HEK293 (cell line): ENCODE measurements at regions not wholly inside any gene's neighbourhood (a gene's known extent, or its start where the extent isn't known, plus 50 kb on each side); places are given as distances from the start of the nearest gene placed in this dataset.

Experiments used
- CTCF ChIA-PET: fragments of 350-600 bp; formaldehyde crosslinking; extraction: SDS; loops from one replicate; lab custom pipeline; 2021; ENCODE audit warnings: antibody characterized with exemption; lab: Yijun Ruan, JAX
- POLR2A ChIA-PET: fragments of 300-600 bp; formaldehyde crosslinking; extraction: SDS; loops from one replicate; lab custom pipeline; 2020; ENCODE audit warnings: antibody characterized with exemption, inconsistent platforms; lab: Yijun Ruan, JAX
- H3K27ac ChIP-seq: fragments of 200-500 bp; sonication (Bioruptor generic); 2 replicates; pipeline ENCODE4 v1.5.1; 2014; ENCODE audit warnings: low read depth, low read length, control low read depth, inconsistent platforms; ENCODE audit errors: extremely low read depth
- H3K36me3 ChIP-seq, 2 experiments: fragments of 200-500 bp in 1 of 2; sonication (Bioruptor generic) in 1 of 2; 1 replicate in 1 of 2; 2 replicates in 1 of 2; pipeline ENCODE4 v1.5.1; 2014 to 2017; ENCODE audit warnings: inconsistent platforms in 2 of 2, low read length in 2 of 2; ENCODE audit not compliant: control insufficient read depth in 2 of 2, insufficient read depth in 1 of 2
- H3K4me1 ChIP-seq: fragments of 200-500 bp; sonication (Bioruptor generic); 2 replicates; pipeline ENCODE4 v1.5.1; 2014; ENCODE audit warnings: mild to moderate bottlenecking, low read length, inconsistent platforms; ENCODE audit not compliant: control insufficient read depth, insufficient read depth
- H3K4me3 ChIP-seq: 2 replicates; pipeline ENCODE4 v1.5.1; 2011; ENCODE audit warnings: low read depth, mild to moderate bottlenecking, control low read depth, low read length, moderate library complexity
- H3K9me3 ChIP-seq: fragments of 200-500 bp; sonication (Bioruptor generic); 2 replicates; pipeline ENCODE4 v1.5.1; 2014; ENCODE audit warnings: low read depth, low read length, inconsistent platforms; ENCODE audit not compliant: control insufficient read depth, insufficient read depth
- BCL11A ChIP-seq: fragments of 450-650 bp; formaldehyde crosslinking; IDR thresholded peaks from 2 replicates; pipeline ENCODE4 v1.5.1; 2016; ENCODE audit warnings: low read depth, missing biosample characterization, missing genetic modification characterization
- EGR2 ChIP-seq: fragments of 450-650 bp; formaldehyde crosslinking; IDR thresholded peaks from 2 replicates; pipeline ENCODE4 v1.5.1; 2016; ENCODE audit warnings: low read depth, missing biosample characterization, missing genetic modification characterization
- GFI1B ChIP-seq: fragments of 450-650 bp; formaldehyde crosslinking; IDR thresholded peaks from 2 replicates; pipeline ENCODE4 v1.5.1; 2016; ENCODE audit warnings: missing biosample characterization, missing genetic modification characterization
- GLIS1 ChIP-seq: fragments of 450-650 bp; formaldehyde crosslinking; IDR thresholded peaks from 2 replicates; pipeline ENCODE4 v1.5.1; 2016; ENCODE audit warnings: missing biosample characterization, missing genetic modification characterization
- HOXD13 ChIP-seq: sonication (generic); formaldehyde crosslinking; IDR thresholded peaks from 2 replicates; pipeline ENCODE4 v1.8.0; 2022; ENCODE audit warnings: missing genetic modification reagents, borderline replicate concordance
- KLF10 ChIP-seq: fragments of 450-650 bp; IDR thresholded peaks from 2 replicates; pipeline ENCODE4 v1.5.1; 2018; ENCODE audit warnings: missing biosample characterization, mild to moderate bottlenecking, missing genetic modification characterization
- MYNN ChIP-seq: fragments of 450-650 bp; formaldehyde crosslinking; IDR thresholded peaks from 2 replicates; pipeline ENCODE4 v1.5.1; 2016; ENCODE audit warnings: missing biosample characterization, missing genetic modification characterization, borderline replicate concordance
- ZBTB20 ChIP-seq: fragments of 450-650 bp; formaldehyde crosslinking; IDR thresholded peaks from 2 replicates; pipeline ENCODE4 v1.5.1; 2016; ENCODE audit warnings: missing biosample characterization, missing genetic modification characterization
- ZFP3 ChIP-seq: fragments of 450-650 bp; formaldehyde crosslinking; IDR thresholded peaks from 2 replicates; pipeline ENCODE4 v1.5.1; 2016; ENCODE audit warnings: low read depth, missing biosample characterization, missing genetic modification characterization
- ZFP41 ChIP-seq: fragments of 450-650 bp; formaldehyde crosslinking; IDR thresholded peaks from 2 replicates; pipeline ENCODE4 v1.5.1; 2016; ENCODE audit warnings: missing biosample characterization, missing genetic modification characterization, borderline replicate concordance
- ZNF10 ChIP-seq: fragments of 450-650 bp; formaldehyde crosslinking; IDR thresholded peaks from 2 replicates; pipeline ENCODE4 v1.5.1; 2017; ENCODE audit warnings: missing biosample characterization, missing genetic modification characterization
- ZNF184 ChIP-seq: fragments of 450-650 bp; IDR thresholded peaks from 2 replicates; pipeline ENCODE4 v1.5.1; 2018; ENCODE audit warnings: missing biosample characterization, mild to moderate bottlenecking, missing genetic modification characterization
- ZNF19 ChIP-seq: fragments of 450-650 bp; formaldehyde crosslinking; IDR thresholded peaks from 2 replicates; pipeline ENCODE4; 2016; ENCODE audit warnings: missing biosample characterization, missing genetic modification characterization, low read depth
- ZNF2 ChIP-seq: fragments of 450-650 bp; formaldehyde crosslinking; IDR thresholded peaks from 2 replicates; pipeline ENCODE4 v1.5.1; 2016; ENCODE audit warnings: missing biosample characterization, missing genetic modification characterization
- ZNF23 ChIP-seq: fragments of 450-650 bp; formaldehyde crosslinking; IDR thresholded peaks from 2 replicates; pipeline ENCODE4 v1.5.1; 2016; ENCODE audit warnings: missing biosample characterization, missing genetic modification characterization, borderline replicate concordance
- ZNF292 ChIP-seq: fragments of 450-650 bp; formaldehyde crosslinking; IDR thresholded peaks from 2 replicates; pipeline ENCODE4 v1.5.1; 2016; ENCODE audit warnings: low read depth, missing biosample characterization, missing genetic modification characterization, borderline replicate concordance
- ZNF311 ChIP-seq: fragments of 450-650 bp; formaldehyde crosslinking; IDR thresholded peaks from 2 replicates; pipeline ENCODE4 v1.5.1; 2017; ENCODE audit warnings: missing biosample characterization, missing genetic modification characterization, borderline replicate concordance
- ZNF350 ChIP-seq: fragments of 450-650 bp; formaldehyde crosslinking; IDR thresholded peaks from 2 replicates; pipeline ENCODE4 v1.5.0; 2017; ENCODE audit warnings: missing biosample characterization, mild to moderate bottlenecking, missing genetic modification characterization
- ZNF366 ChIP-seq: fragments of 450-650 bp; formaldehyde crosslinking; conservative IDR thresholded peaks from 2 replicates; pipeline ENCODE4 v1.5.1; 2016; ENCODE audit warnings: missing biosample characterization, missing genetic modification characterization
- ZNF426 ChIP-seq: fragments of 450-650 bp; formaldehyde crosslinking; IDR thresholded peaks from 2 replicates; pipeline ENCODE4 v1.5.1; 2017; ENCODE audit warnings: missing biosample characterization, missing genetic modification characterization, mild to moderate bottlenecking, inconsistent platforms, moderate library complexity
- ZNF433 ChIP-seq: fragments of 450-650 bp; formaldehyde crosslinking; IDR thresholded peaks from 2 replicates; pipeline ENCODE4 v1.5.1; 2016; ENCODE audit warnings: missing biosample characterization, missing genetic modification characterization, low read depth
- ZNF473 ChIP-seq: fragments of 450-650 bp; formaldehyde crosslinking; IDR thresholded peaks from 2 replicates; pipeline ENCODE4 v1.5.1; 2017; ENCODE audit warnings: missing biosample characterization, missing genetic modification characterization
- ZNF48 ChIP-seq: fragments of 450-650 bp; formaldehyde crosslinking; IDR thresholded peaks from 2 replicates; pipeline ENCODE4 v1.5.1; 2016; ENCODE audit warnings: missing biosample characterization, missing genetic modification characterization
- ZNF549 ChIP-seq: fragments of 450-650 bp; IDR thresholded peaks from 2 replicates; pipeline ENCODE4 v1.5.1; 2018; ENCODE audit warnings: missing biosample characterization, missing genetic modification characterization, mild to moderate bottlenecking, inconsistent platforms, moderate library complexity
- ZNF555 ChIP-seq: fragments of 450-650 bp; formaldehyde crosslinking; conservative IDR thresholded peaks from 2 replicates; pipeline ENCODE4 v1.5.1; 2017; ENCODE audit warnings: missing biosample characterization, mild to moderate bottlenecking, missing genetic modification characterization, inconsistent platforms
- ZNF596 ChIP-seq: fragments of 450-650 bp; IDR thresholded peaks from 2 replicates; pipeline ENCODE4 v1.5.0; 2018; ENCODE audit warnings: missing biosample characterization, mild to moderate bottlenecking, missing genetic modification characterization, moderate library complexity
- ZNF624 ChIP-seq: fragments of 450-650 bp; formaldehyde crosslinking; IDR thresholded peaks from 2 replicates; pipeline ENCODE4 v1.5.1; 2017; ENCODE audit warnings: missing biosample characterization, missing genetic modification characterization
- ZNF704 ChIP-seq: fragments of 450-650 bp; formaldehyde crosslinking; IDR thresholded peaks from 2 replicates; pipeline ENCODE4 v1.5.1; 2016; ENCODE audit warnings: missing biosample characterization, missing genetic modification characterization
- ZNF785 ChIP-seq: fragments of 450-650 bp; formaldehyde crosslinking; IDR thresholded peaks from 2 replicates; pipeline ENCODE4 v1.5.1; 2016; ENCODE audit warnings: missing biosample characterization, missing genetic modification characterization
- ZNF792 ChIP-seq: fragments of 450-650 bp; formaldehyde crosslinking; IDR thresholded peaks from 2 replicates; pipeline ENCODE4 v1.5.1; 2016; ENCODE audit warnings: missing biosample characterization, missing genetic modification characterization
- ZNF830 ChIP-seq: fragments of 450-650 bp; IDR thresholded peaks from 2 replicates; pipeline ENCODE4 v1.5.0; 2018; ENCODE audit warnings: missing biosample characterization, missing genetic modification characterization, low read depth, mild to moderate bottlenecking, moderate library complexity
- TF ChIP-seq, protein P1 (sequence below): fragments of 450-650 bp; formaldehyde crosslinking; IDR thresholded peaks from 2 replicates; pipeline ENCODE4 v1.5.1; 2017; ENCODE audit warnings: missing biosample characterization, missing genetic modification characterization
- TF ChIP-seq, protein P2 (sequence below): fragments of 450-650 bp; formaldehyde crosslinking; IDR thresholded peaks from 2 replicates; pipeline ENCODE4 v1.5.1; 2016; ENCODE audit warnings: missing biosample characterization, missing genetic modification characterization
- TF ChIP-seq, protein P3 (sequence below): fragments of 450-650 bp; formaldehyde crosslinking; IDR thresholded peaks from 2 replicates; pipeline ENCODE4 v1.5.1; 2017; ENCODE audit warnings: missing biosample characterization, missing genetic modification characterization

GRCh38 chr2:118791483-118791882 lies 56.0 kb downstream of the EN1 start:
- no peaks in the 10 kb centered on the region for H3K4me1 ChIP-seq
- no peak overlapping the region for H3K27ac ChIP-seq
- TF ChIP-seq, protein P1, sequence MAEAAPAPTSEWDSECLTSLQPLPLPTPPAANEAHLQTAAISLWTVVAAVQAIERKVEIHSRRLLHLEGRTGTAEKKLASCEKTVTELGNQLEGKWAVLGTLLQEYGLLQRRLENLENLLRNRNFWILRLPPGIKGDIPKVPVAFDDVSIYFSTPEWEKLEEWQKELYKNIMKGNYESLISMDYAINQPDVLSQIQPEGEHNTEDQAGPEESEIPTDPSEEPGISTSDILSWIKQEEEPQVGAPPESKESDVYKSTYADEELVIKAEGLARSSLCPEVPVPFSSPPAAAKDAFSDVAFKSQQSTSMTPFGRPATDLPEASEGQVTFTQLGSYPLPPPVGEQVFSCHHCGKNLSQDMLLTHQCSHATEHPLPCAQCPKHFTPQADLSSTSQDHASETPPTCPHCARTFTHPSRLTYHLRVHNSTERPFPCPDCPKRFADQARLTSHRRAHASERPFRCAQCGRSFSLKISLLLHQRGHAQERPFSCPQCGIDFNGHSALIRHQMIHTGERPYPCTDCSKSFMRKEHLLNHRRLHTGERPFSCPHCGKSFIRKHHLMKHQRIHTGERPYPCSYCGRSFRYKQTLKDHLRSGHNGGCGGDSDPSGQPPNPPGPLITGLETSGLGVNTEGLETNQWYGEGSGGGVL (tag by site-specific recombination): no peak
- TF ChIP-seq ZNF792 (tag by site-specific recombination) (no peak), ZFP3 (tag by site-specific recombination) (no peak), ZFP41 (tag by site-specific recombination) (no peak), ZNF596 (no peak), ZNF350 (tag by site-specific recombination) (no peak), ZNF292 (tag by site-specific recombination) (no peak), ZNF624 (tag by site-specific recombination) (no peak), ZNF10 (tag by site-specific recombination) (no peak), ZNF433 (tag by site-specific recombination) (no peak), BCL11A (tag by site-specific recombination) (no peak), ZNF2 (no peak), KLF10 (tag by site-specific recombination) (no peak)
- TF ChIP-seq, protein P2, sequence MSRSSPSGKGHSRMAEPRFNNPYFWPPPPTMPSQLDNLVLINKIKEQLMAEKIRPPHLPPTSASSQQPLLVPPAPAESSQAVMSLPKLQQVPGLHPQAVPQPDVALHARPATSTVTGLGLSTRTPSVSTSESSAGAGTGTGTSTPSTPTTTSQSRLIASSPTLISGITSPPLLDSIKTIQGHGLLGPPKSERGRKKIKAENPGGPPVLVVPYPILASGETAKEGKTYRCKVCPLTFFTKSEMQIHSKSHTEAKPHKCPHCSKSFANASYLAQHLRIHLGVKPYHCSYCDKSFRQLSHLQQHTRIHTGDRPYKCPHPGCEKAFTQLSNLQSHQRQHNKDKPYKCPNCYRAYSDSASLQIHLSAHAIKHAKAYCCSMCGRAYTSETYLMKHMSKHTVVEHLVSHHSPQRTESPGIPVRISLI (tag by site-specific recombination): no peak
- no peak overlapping the region for H3K4me3 ChIP-seq
- no peaks in the 10 kb centered on the region for H3K36me3 ChIP-seq
- ChIA-PET CTCF (interaction anchor here (1.6 kb wide), 1 partner anchor 64 kb away, joined by 4 read pairs; no protein-coding TSS in a partner anchor), POLR2A (no interaction called here)
- no peaks in the 10 kb centered on the region for H3K9me3 ChIP-seq

- ChIA-PET CTCF (no interaction called here), POLR2A (no interaction called here)
- no peak for TF ChIP-seq GLIS1
- no peak for TF ChIP-seq EGR2 (tag by site-specific recombination)
- no peak for TF ChIP-seq ZNF785 (tag by site-specific recombination)
- TF ChIP-seq ZNF704 (tag by site-specific recombination): no peak
- TF ChIP-seq MYNN (tag by site-specific recombination): no peak
- no peak for TF ChIP-seq ZNF366 (tag by site-specific recombination)
- no peak for TF ChIP-seq ZNF311 (tag by site-specific recombination)
- no peak for TF ChIP-seq ZNF23 (tag by site-specific recombination)
- TF ChIP-seq GFI1B (tag by site-specific recombination): no peak
- no peak for TF ChIP-seq ZBTB20 (tag by site-specific recombination)
- no peak for TF ChIP-seq ZNF19 (tag by site-specific recombination)
- TF ChIP-seq ZNF48: no peak
- no peak for TF ChIP-seq ZNF473 (tag by site-specific recombination)
- TF ChIP-seq ZNF549 (tag by site-specific recombination): no peak
- no peak for TF ChIP-seq ZNF426 (tag by site-specific recombination)
- TF ChIP-seq, protein P3, sequence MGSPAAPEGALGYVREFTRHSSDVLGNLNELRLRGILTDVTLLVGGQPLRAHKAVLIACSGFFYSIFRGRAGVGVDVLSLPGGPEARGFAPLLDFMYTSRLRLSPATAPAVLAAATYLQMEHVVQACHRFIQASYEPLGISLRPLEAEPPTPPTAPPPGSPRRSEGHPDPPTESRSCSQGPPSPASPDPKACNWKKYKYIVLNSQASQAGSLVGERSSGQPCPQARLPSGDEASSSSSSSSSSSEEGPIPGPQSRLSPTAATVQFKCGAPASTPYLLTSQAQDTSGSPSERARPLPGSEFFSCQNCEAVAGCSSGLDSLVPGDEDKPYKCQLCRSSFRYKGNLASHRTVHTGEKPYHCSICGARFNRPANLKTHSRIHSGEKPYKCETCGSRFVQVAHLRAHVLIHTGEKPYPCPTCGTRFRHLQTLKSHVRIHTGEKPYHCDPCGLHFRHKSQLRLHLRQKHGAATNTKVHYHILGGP: no peak
- TF ChIP-seq ZNF830 (tag by site-specific recombination): no peak
- TF ChIP-seq ZNF555 (tag by site-specific recombination): no peak
- no peak for TF ChIP-seq ZNF184 (tag by site-specific recombination)
- no peak for TF ChIP-seq HOXD13
- Histone ChIP-seq H3K27ac (no peak overlapping the region), H3K4me1 (no peaks in the 10 kb centered on the region), H3K36me3 (no peaks in the 10 kb centered on the region), H3K9me3 (no peaks in the 10 kb centered on the region), H3K4me3 (no peak overlapping the region)
Measured at GRCh38 chr2:118786746-118787145, 60.7 kb downstream of the EN1 start.
